H9 (cell line): ENCODE measurements at regions not wholly inside any gene's neighbourhood (a gene's known extent, or its start where the extent isn't known, plus 50 kb on each side); places are given as distances from the start of the nearest gene placed in this dataset.

Source experiments
- DNase-seq: peaks from one replicate; pipeline ENCODE4 v3.0.0-alpha.2; 2017
- H2AFZ ChIP-seq: one replicate; pipeline ENCODE4 v1.6.1; 2013; ENCODE audit warnings: mild to moderate bottlenecking, low read length, control low read depth, moderate library complexity
- H2AK5ac ChIP-seq: 2 replicates; pipeline ENCODE4 v1.6.1; 2013; ENCODE audit warnings: low read length, control low read depth, mixed read lengths; ENCODE audit not compliant: insufficient read length
- H2BK120ac ChIP-seq: one replicate; pipeline ENCODE4 v1.6.1; 2013; ENCODE audit warnings: low read depth, mild to moderate bottlenecking, low read length, control low read depth, inconsistent platforms; ENCODE audit not compliant: poor library complexity, severe bottlenecking
- H2BK12ac ChIP-seq: 2 replicates; pipeline ENCODE4 v1.6.1; 2013; ENCODE audit warnings: low read length, control low read depth, mixed read lengths, low read depth; ENCODE audit not compliant: insufficient read length
- H2BK15ac ChIP-seq: 2 replicates; pipeline ENCODE4 v1.6.1; 2013; ENCODE audit warnings: low read depth, low read length, control low read depth
- H2BK20ac ChIP-seq: one replicate; pipeline ENCODE4 v1.6.1; 2013; ENCODE audit warnings: low read depth, mild to moderate bottlenecking, low read length, control low read depth, inconsistent platforms; ENCODE audit not compliant: poor library complexity, severe bottlenecking
- H2BK5ac ChIP-seq: 2 replicates; pipeline ENCODE4 v1.6.1; 2013; ENCODE audit warnings: low read length, control low read depth, mixed read lengths; ENCODE audit not compliant: insufficient read length
- H3K14ac ChIP-seq: 2 replicates; pipeline ENCODE4 v1.6.1; 2013; ENCODE audit warnings: low read length, control low read depth; ENCODE audit not compliant: insufficient read depth
- H3K18ac ChIP-seq: 2 replicates; pipeline ENCODE4 v1.6.1; 2013; ENCODE audit warnings: low read depth, mild to moderate bottlenecking, mixed read lengths, low read length, control low read depth; ENCODE audit not compliant: insufficient read length
- H3K23ac ChIP-seq: 2 replicates; pipeline ENCODE4 v1.6.1; 2013; ENCODE audit warnings: low read length, control low read depth, mixed read lengths, low read depth; ENCODE audit not compliant: insufficient read length
- H3K23me2 ChIP-seq: 2 replicates; pipeline ENCODE4 v1.6.1; 2013; ENCODE audit warnings: low read depth, mild to moderate bottlenecking, mixed read lengths, low read length, control low read depth; ENCODE audit not compliant: insufficient read length, poor library complexity, severe bottlenecking
- H3K27ac ChIP-seq: 2 replicates; pipeline ENCODE4 v1.5.1; 2013; ENCODE audit warnings: low read length, control low read depth, mixed read lengths, low read depth; ENCODE audit not compliant: insufficient read length
- H3K27me3 ChIP-seq: 2 replicates; pipeline ENCODE4 v1.6.1; 2013; ENCODE audit warnings: low read length, control low read depth, inconsistent platforms; ENCODE audit not compliant: insufficient read depth
- H3K4ac ChIP-seq: 2 replicates; pipeline ENCODE4 v1.6.1; 2013; ENCODE audit warnings: low read depth, mild to moderate bottlenecking, control low read depth, inconsistent platforms, low read length, moderate library complexity
- H3K4me1 ChIP-seq: 2 replicates; pipeline ENCODE4 v1.6.1; 2013; ENCODE audit warnings: low read length, control low read depth, inconsistent platforms; ENCODE audit not compliant: insufficient read depth
- H3K4me2 ChIP-seq: 2 replicates; pipeline ENCODE4 v1.6.1; 2013; ENCODE audit warnings: low read length, control low read depth, mixed read lengths; ENCODE audit not compliant: insufficient read length, insufficient read depth
- H3K56ac ChIP-seq: 2 replicates; pipeline ENCODE4 v1.6.1; 2013; ENCODE audit warnings: low read depth, mild to moderate bottlenecking, mixed read lengths, low read length, control low read depth; ENCODE audit not compliant: insufficient read length
- H3K79me1 ChIP-seq: 2 replicates; pipeline ENCODE4 v1.6.1; 2013; ENCODE audit warnings: low read depth, mild to moderate bottlenecking, moderate library complexity, low read length, control low read depth, inconsistent platforms; ENCODE audit not compliant: insufficient read depth, poor library complexity, severe bottlenecking
- H3K79me2 ChIP-seq: 2 replicates; pipeline ENCODE4 v1.6.1; 2013; ENCODE audit warnings: low read length, control low read depth, inconsistent platforms; ENCODE audit not compliant: insufficient read depth
- H3K9ac ChIP-seq: 2 replicates; pipeline ENCODE4 v1.6.1; 2013; ENCODE audit warnings: low read length, control low read depth, mixed read lengths; ENCODE audit not compliant: insufficient read length; ENCODE audit errors: extremely low read depth
- H3K9me3 ChIP-seq: one replicate; pipeline ENCODE4 v1.6.1; 2013; ENCODE audit warnings: low read depth, low read length, inconsistent platforms; ENCODE audit not compliant: control insufficient read depth
- H3T11ph ChIP-seq: one replicate; pipeline ENCODE4 v1.6.1; 2013; ENCODE audit warnings: mild to moderate bottlenecking, low read length, control low read depth, inconsistent platforms
- H4K20me1 ChIP-seq: one replicate; pipeline ENCODE4 v1.6.1; 2013; ENCODE audit not compliant: control insufficient read depth, insufficient read length, insufficient read depth
- H4K5ac ChIP-seq: 2 replicates; pipeline ENCODE4 v1.6.1; 2013; ENCODE audit warnings: low read depth, mild to moderate bottlenecking, mixed read lengths, low read length, control low read depth; ENCODE audit not compliant: insufficient read length
- H4K8ac ChIP-seq: replicated peaks from 2 replicates; pipeline ENCODE4 v1.6.1; 2013; ENCODE audit warnings: low read length, control low read depth, mixed read lengths, low read depth; ENCODE audit not compliant: insufficient read length
- H4K91ac ChIP-seq: 2 replicates; pipeline ENCODE4 v1.6.1; 2013; ENCODE audit warnings: low read depth, mild to moderate bottlenecking, moderate library complexity, mixed read lengths, low read length, control low read depth; ENCODE audit not compliant: insufficient read length
- H3K27ac Mint-ChIP-seq, 3 experiments: 2 replicates in 2 of 3; 3 replicates in 1 of 3; pipeline ENCODE4 v1.8.0; 2020 to 2021; ENCODE audit warnings: mixed read lengths in 3 of 3, mild to moderate bottlenecking in 1 of 3, moderate library complexity in 1 of 3
- H3K27me3 Mint-ChIP-seq: 2 replicates; pipeline ENCODE4 v1.8.0; 2021; ENCODE audit warnings: low read depth, mild to moderate bottlenecking, moderate library complexity, mixed read lengths
- H3K36me3 Mint-ChIP-seq, 3 experiments: 2 replicates in 2 of 3; 3 replicates in 1 of 3; pipeline ENCODE4 v1.8.0; 2020 to 2021; ENCODE audit warnings: low read depth in 3 of 3, mixed read lengths in 3 of 3; ENCODE audit not compliant: insufficient read depth in 1 of 3
- H3K4me1 Mint-ChIP-seq, 2 experiments: 2 replicates each; pipeline ENCODE4 v1.8.0; 2020; ENCODE audit warnings: mixed read lengths in 2 of 2
- H3K4me3 Mint-ChIP-seq, 2 experiments: 2 replicates in 1 of 2; 3 replicates in 1 of 2; pipeline ENCODE4 v1.8.0; 2020 to 2021; ENCODE audit warnings: mild to moderate bottlenecking in 2 of 2, mixed read lengths in 2 of 2, moderate library complexity in 1 of 2
- H3K9me3 Mint-ChIP-seq, 2 experiments: 2 replicates in 1 of 2; 3 replicates in 1 of 2; pipeline ENCODE4 v1.8.0; 2020; ENCODE audit warnings: mild to moderate bottlenecking in 2 of 2, mixed read lengths in 2 of 2, moderate library complexity in 1 of 2
- WGBS: extraction: QIAGEN DNeasy Blood & Tissue Kit; methylation state at CpG from one replicate; pipeline ENCODE4 v1.1.7; 2013; ENCODE audit warnings: missing lambda C conversion rate, low lambda C conversion rate, mixed read lengths; ENCODE audit not compliant: insufficient read length; ENCODE audit errors: extremely low coverage; 5-methylcytosine and 5-hydroxymethylcytosine counted together
- TF ChIP-seq, protein P1 (sequence below): fragments of 200-600 bp; sonication (generic); conservative IDR thresholded peaks from 3 replicates; pipeline ENCODE4 v1.8.0; 2021; ENCODE audit warnings: antibody characterized with exemption, mild to moderate bottlenecking

DNA sequence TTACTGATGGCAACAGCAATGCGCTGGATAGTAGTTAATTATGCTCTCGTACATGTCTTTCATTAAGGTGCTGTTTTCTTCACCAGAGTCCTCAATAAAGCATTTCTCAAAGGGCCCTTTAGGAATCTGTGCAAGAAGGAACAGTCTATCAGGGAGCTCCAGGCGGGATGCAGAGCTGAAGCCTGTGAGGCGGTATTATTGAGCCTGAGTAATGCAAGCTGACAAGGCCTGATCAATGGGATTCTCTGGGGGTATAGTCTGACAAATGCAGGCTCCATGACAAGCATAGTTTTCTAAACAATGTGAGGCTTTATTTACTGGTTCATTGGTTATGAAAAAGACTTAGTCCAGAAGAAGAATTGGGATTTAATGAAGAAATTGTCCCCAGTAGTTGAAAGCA, 530.9 kb upstream of the CBLB start:
- Histone ChIP-seq H3K79me1 (no peaks in the 10 kb centered on the region), H3K9ac (no peak overlapping the region), H2BK15ac (no peak overlapping the region), H2BK5ac (no peak overlapping the region), H2AK5ac (no peak overlapping the region), H3K18ac (no peak overlapping the region), H2BK12ac (no peak overlapping the region), H2AFZ (no peak overlapping the region), H3K79me2 (no peaks in the 10 kb centered on the region), H3K9me3 (no peaks in the 10 kb centered on the region), H2BK120ac (no peak overlapping the region), H3K27me3 (no peaks in the 10 kb centered on the region), H3K23me2 (no peaks in the 10 kb centered on the region), H3T11ph (no peak overlapping the region), H4K91ac (no peak overlapping the region), H2BK20ac (no peak overlapping the region), H4K8ac (no peak overlapping the region), H3K4me1 (no peaks in the 10 kb centered on the region; the same call in 1 of the 2 replicates), H3K4ac (no peak overlapping the region), H3K23ac (no peak overlapping the region), H3K56ac (no peak overlapping the region), H3K27ac (no peak overlapping the region), H3K14ac (no peak overlapping the region), H4K5ac (no peak overlapping the region), H4K20me1 (no peaks in the 10 kb centered on the region), H3K4me2 (no peak overlapping the region)
- no peak overlapping the region for H3K4me3 Mint-ChIP-seq
- peaks cover 38 to 46% of the 10 kb centered on the region in 2 experiments for H3K4me1 Mint-ChIP-seq
- peak overlapping the region in 2 of 3 experiments; percentile 59 to 71; a peak in 2 of 7 replicates for H3K27ac Mint-ChIP-seq
- no CpG with 5 or more reads among the region's 4 CpGs for WGBS
- no peak for DNase-seq
- H3K27me3 Mint-ChIP-seq: no peaks in the 10 kb centered on the region
- TF ChIP-seq, protein P1, sequence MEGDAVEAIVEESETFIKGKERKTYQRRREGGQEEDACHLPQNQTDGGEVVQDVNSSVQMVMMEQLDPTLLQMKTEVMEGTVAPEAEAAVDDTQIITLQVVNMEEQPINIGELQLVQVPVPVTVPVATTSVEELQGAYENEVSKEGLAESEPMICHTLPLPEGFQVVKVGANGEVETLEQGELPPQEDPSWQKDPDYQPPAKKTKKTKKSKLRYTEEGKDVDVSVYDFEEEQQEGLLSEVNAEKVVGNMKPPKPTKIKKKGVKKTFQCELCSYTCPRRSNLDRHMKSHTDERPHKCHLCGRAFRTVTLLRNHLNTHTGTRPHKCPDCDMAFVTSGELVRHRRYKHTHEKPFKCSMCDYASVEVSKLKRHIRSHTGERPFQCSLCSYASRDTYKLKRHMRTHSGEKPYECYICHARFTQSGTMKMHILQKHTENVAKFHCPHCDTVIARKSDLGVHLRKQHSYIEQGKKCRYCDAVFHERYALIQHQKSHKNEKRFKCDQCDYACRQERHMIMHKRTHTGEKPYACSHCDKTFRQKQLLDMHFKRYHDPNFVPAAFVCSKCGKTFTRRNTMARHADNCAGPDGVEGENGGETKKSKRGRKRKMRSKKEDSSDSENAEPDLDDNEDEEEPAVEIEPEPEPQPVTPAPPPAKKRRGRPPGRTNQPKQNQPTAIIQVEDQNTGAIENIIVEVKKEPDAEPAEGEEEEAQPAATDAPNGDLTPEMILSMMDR: no peak
- no peaks in the 10 kb centered on the region; a peak in 2 of 7 replicates for H3K36me3 Mint-ChIP-seq
- H3K9me3 Mint-ChIP-seq: no peaks in the 10 kb centered on the region
